ENCODE measurements at regions not wholly inside any gene's neighbourhood (a gene's known extent, or its start where the extent isn't known, plus 50 kb on each side); places are given as distances from the start of the nearest gene placed in this dataset.

DNA sequence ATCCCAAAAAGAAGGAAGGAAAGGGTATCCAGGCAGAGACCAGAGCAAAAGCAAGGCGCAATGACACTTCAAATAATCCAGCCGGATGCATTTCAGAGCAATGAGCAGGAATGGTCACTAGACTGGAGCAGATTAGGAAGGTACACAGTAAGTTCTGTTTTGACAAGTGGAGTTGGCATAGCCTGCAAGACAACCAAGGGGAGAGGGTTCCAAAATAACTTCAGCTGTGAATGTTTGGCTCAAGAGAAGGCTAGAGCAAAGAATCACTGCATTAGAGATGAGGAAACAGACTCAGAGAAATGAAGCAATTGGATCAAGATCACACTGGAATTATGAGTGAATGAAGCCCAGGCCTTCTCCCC lies 90.0 kb upstream of the EGFL6 start:
- H3K36me3 ChIP-seq (replicated peaks in 1 of 2; ENCODE audit: control insufficient read depth in 1 of 2, insufficient read depth in 2 of 2, low read length in 1 of 2), result no peaks in the 10 kb centered on the region
- no peak overlapping the region for H3K4me2 ChIP-seq
- H3K4me1 ChIP-seq (ENCODE audit: control insufficient read depth in 1 of 2, insufficient read depth in 2 of 2, low read depth in 1 of 2, low read length in 1 of 2), result no peaks in the 10 kb centered on the region
- TF ChIP-seq RAD21 (IDR thresholded peaks at IDR 0.05; ENCODE audit: low read length) (no peak), RXRA (IDR thresholded peaks at IDR 0.05; ENCODE audit: borderline replicate concordance, low read depth) (no peak), GATA2 (CRISPR knock-in tag; IDR thresholded peaks at IDR 0.05) (no peak), EZH2phosphoT487 (IDR thresholded peaks at IDR 0.05; ENCODE audit: borderline replicate concordance, low read depth) (no peak), RCOR1 (IDR thresholded peaks at IDR 0.05; ENCODE audit: low read length) (no peak), TEAD4 (IDR thresholded peaks at IDR 0.05; ENCODE audit: borderline replicate concordance, insufficient read depth) (no peak), TAF1 (IDR thresholded peaks at IDR 0.05; ENCODE audit: borderline replicate concordance, low read depth, low read length) (no peak)
- 92% methylated on average over 2 of the region's 2 CpGs for WGBS (ENCODE audit: low lambda C conversion rate)
- no peaks in the 10 kb centered on the region for H3K79me2 ChIP-seq (ENCODE audit: insufficient read depth)
- H3K27ac ChIP-seq (ENCODE audit: low read depth in 2 of 2, low read length in 1 of 2), result no peak overlapping the region
- no peaks in the 10 kb centered on the region for H3K9me3 ChIP-seq
- H2AFZ ChIP-seq (ENCODE audit: low read depth), result no peak overlapping the region
- no peaks in the 10 kb centered on the region for H3K27me3 ChIP-seq (ENCODE audit: insufficient read depth)
- no peaks in the 10 kb centered on the region for H3K9me2 ChIP-seq
- DNase-seq, result no peak
- H3F3A ChIP-seq (replicated peaks; ENCODE audit: insufficient read depth), result peaks cover 4% of the 10 kb centered on the region
- ChIA-PET CTCF (no interaction called here), POLR2A (no interaction called here)
- H4K20me1 ChIP-seq (ENCODE audit: insufficient read depth), result no peaks in the 10 kb centered on the region
- no peak overlapping the region for H3K9ac ChIP-seq
- no peak overlapping the region for H3K4me3 ChIP-seq (ENCODE audit: low read depth in 2 of 2, low read length in 1 of 2)

- Histone ChIP-seq H4K20me1 (ENCODE audit: insufficient read depth) (no peaks in the 10 kb centered on the region), H3K4me3 (ENCODE audit: low read depth in 2 of 2, low read length in 1 of 2) (no peak overlapping the region), H3K36me3 (replicated peaks in 1 of 2; ENCODE audit: control insufficient read depth in 1 of 2, insufficient read depth in 2 of 2, low read length in 1 of 2) (no peaks in the 10 kb centered on the region), H3K4me1 (ENCODE audit: control insufficient read depth in 1 of 2, insufficient read depth in 2 of 2, low read depth in 1 of 2, low read length in 1 of 2) (no peaks in the 10 kb centered on the region), H3K27me3 (ENCODE audit: insufficient read depth) (no peaks in the 10 kb centered on the region), H2AFZ (ENCODE audit: low read depth) (no peak overlapping the region), H3K9me2 (no peaks in the 10 kb centered on the region), H3K4me2 (no peak overlapping the region), H3K79me2 (ENCODE audit: insufficient read depth) (no peaks in the 10 kb centered on the region), H3K27ac (ENCODE audit: low read depth in 2 of 2, low read length in 1 of 2) (no peak overlapping the region), H3K9me3 (no peaks in the 10 kb centered on the region), H3K9ac (no peak overlapping the region), H3F3A (replicated peaks; ENCODE audit: insufficient read depth) (peaks cover 4% of the 10 kb centered on the region)
- TF ChIP-seq EZH2phosphoT487 (IDR thresholded peaks at IDR 0.05; ENCODE audit: borderline replicate concordance, low read depth), result no peak
- TF ChIP-seq MXI1 (IDR thresholded peaks at IDR 0.05; ENCODE audit: low read depth, low read length), result no peak
- TF ChIP-seq IRF3 (IDR thresholded peaks at IDR 0.05; ENCODE audit: low read depth, low read length), result no peak
- TF ChIP-seq GATA2 (CRISPR knock-in tag; IDR thresholded peaks at IDR 0.05), result no peak
- TF ChIP-seq TCF12 (IDR thresholded peaks at IDR 0.05), result no peak
- TF ChIP-seq YY1 (IDR thresholded peaks at IDR 0.05; ENCODE audit: low read depth), result no peak
- no peak for TF ChIP-seq TAF1 (IDR thresholded peaks at IDR 0.05; ENCODE audit: borderline replicate concordance, low read depth, low read length)
- no peak for TF ChIP-seq SIN3A (IDR thresholded peaks at IDR 0.05; ENCODE audit: borderline replicate concordance, low read depth, low read length)
- no peak for TF ChIP-seq NFIC (IDR thresholded peaks at IDR 0.05; ENCODE audit: borderline replicate concordance)
- TF ChIP-seq, protein P1, sequence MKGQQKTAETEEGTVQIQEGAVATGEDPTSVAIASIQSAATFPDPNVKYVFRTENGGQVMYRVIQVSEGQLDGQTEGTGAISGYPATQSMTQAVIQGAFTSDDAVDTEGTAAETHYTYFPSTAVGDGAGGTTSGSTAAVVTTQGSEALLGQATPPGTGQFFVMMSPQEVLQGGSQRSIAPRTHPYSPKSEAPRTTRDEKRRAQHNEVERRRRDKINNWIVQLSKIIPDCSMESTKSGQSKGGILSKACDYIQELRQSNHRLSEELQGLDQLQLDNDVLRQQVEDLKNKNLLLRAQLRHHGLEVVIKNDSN (IDR thresholded peaks at IDR 0.05; ENCODE audit: borderline replicate concordance, low read depth), result no peak
- TF ChIP-seq, protein P2, sequence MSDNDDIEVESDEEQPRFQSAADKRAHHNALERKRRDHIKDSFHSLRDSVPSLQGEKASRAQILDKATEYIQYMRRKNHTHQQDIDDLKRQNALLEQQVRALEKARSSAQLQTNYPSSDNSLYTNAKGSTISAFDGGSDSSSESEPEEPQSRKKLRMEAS (IDR thresholded peaks at IDR 0.05; ENCODE audit: low read depth), result no peak
- TF ChIP-seq TEAD4 (IDR thresholded peaks at IDR 0.05; ENCODE audit: borderline replicate concordance, insufficient read depth), result no peak
- TF ChIP-seq RCOR1 (IDR thresholded peaks at IDR 0.05; ENCODE audit: low read length), result no peak
- TF ChIP-seq RXRA (IDR thresholded peaks at IDR 0.05; ENCODE audit: borderline replicate concordance, low read depth), result no peak
- 72% methylated on average over 6 of the region's 6 CpGs for WGBS (ENCODE audit: low lambda C conversion rate)
- CTCF ChIA-PET, result interaction anchor here (1.6 kb wide), 1 partner anchor 9 kb away, joined by 10 read pairs; no protein-coding TSS in a partner anchor
- POLR2A ChIA-PET, result no interaction called here
- no peak for DNase-seq
Measured at GRCh38 chrX:13478740-13479451, 90.5 kb upstream of the EGFL6 start.
